ENCODE measurements at regions not wholly inside any gene's neighbourhood (a gene's known extent, or its start where the extent isn't known, plus 50 kb on each side); places are given as distances from the start of the nearest gene placed in this dataset.
A peak's percentile ranks its signal among the peaks of the same experiment; 100 is the strongest.

GRCh38 chr10:111277661-111278060 is 200.8 kb downstream of the ADRA2A start:
- BruUV-seq (replicated peaks), result no TSS peak
- Mint-ChIP-seq H3K9me3 (ENCODE audit: low read depth, unreplicated experiment) (no peaks in the 10 kb centered on the region), H3K4me1 (ENCODE audit: low read depth, unreplicated experiment) (no peaks in the 10 kb centered on the region), H3K27me3 (ENCODE audit: unreplicated experiment) (peaks cover 39% of the 10 kb centered on the region), H3K4me3 (ENCODE audit: low read depth, unreplicated experiment) (no peak overlapping the region), H3K27ac (ENCODE audit: unreplicated experiment) (no peak overlapping the region), H3K36me3 (ENCODE audit: insufficient read depth, unreplicated experiment) (no peaks in the 10 kb centered on the region)
- DNase-seq, result no peak
- CTCF ChIA-PET, result no interaction called here
- no peak for TF ChIP-seq CTCF (IDR thresholded peaks at IDR 0.05; ENCODE audit: unreplicated experiment)
- intact Hi-C loops (cut with micrococcal nuclease; ENCODE audit: unreplicated experiment), result no loop called here

GRCh38 chr10:111278266-111278665 is 201.4 kb downstream of the ADRA2A start:
- Mint-ChIP-seq H3K4me3 (ENCODE audit: low read depth, unreplicated experiment) (no peak overlapping the region), H3K9me3 (ENCODE audit: low read depth, unreplicated experiment) (no peaks in the 10 kb centered on the region), H3K27ac (ENCODE audit: unreplicated experiment) (no peak overlapping the region), H3K36me3 (ENCODE audit: insufficient read depth, unreplicated experiment) (no peaks in the 10 kb centered on the region), H3K4me1 (ENCODE audit: low read depth, unreplicated experiment) (no peaks in the 10 kb centered on the region), H3K27me3 (ENCODE audit: unreplicated experiment) (peaks cover 33% of the 10 kb centered on the region)
- intact Hi-C loops (cut with micrococcal nuclease; ENCODE audit: unreplicated experiment), result no loop called here
- BruUV-seq (replicated peaks), result no TSS peak
- no peak for DNase-seq
- TF ChIP-seq CTCF (IDR thresholded peaks at IDR 0.05; ENCODE audit: unreplicated experiment), result no peak
- CTCF ChIA-PET, result no interaction called here

GRCh38 chr10:111281516-111281915 is 204.7 kb downstream of the ADRA2A start:
- no TSS peak for BruUV-seq (replicated peaks)
- DNase-seq, result peak; percentile 19
- TF ChIP-seq CTCF (IDR thresholded peaks at IDR 0.05; ENCODE audit: unreplicated experiment), result no peak
- CTCF ChIA-PET, result interaction anchor here (1.0 kb wide), 1 partner anchor 205 kb away, joined by 3 read pairs; the partner anchor contains the start of gene ADRA2A
- H3K9me3 Mint-ChIP-seq (ENCODE audit: low read depth, unreplicated experiment), result no peaks in the 10 kb centered on the region
- H3K4me1 Mint-ChIP-seq (ENCODE audit: low read depth, unreplicated experiment), result no peaks in the 10 kb centered on the region
- no peak overlapping the region for H3K27ac Mint-ChIP-seq (ENCODE audit: unreplicated experiment)
- peaks cover 13% of the 10 kb centered on the region for H3K27me3 Mint-ChIP-seq (ENCODE audit: unreplicated experiment)
- intact Hi-C loops (cut with micrococcal nuclease; ENCODE audit: unreplicated experiment), result loop anchor here (1.0 kb wide), 1 partner anchor 79 kb away; no protein-coding TSS in a partner anchor
- no peak overlapping the region for H3K4me3 Mint-ChIP-seq (ENCODE audit: low read depth, unreplicated experiment)
- H3K36me3 Mint-ChIP-seq (ENCODE audit: insufficient read depth, unreplicated experiment), result no peaks in the 10 kb centered on the region

- Mint-ChIP-seq H3K27me3 (ENCODE audit: unreplicated experiment) (no peaks in the 10 kb centered on the region), H3K4me1 (ENCODE audit: low read depth, unreplicated experiment) (no peaks in the 10 kb centered on the region), H3K36me3 (ENCODE audit: insufficient read depth, unreplicated experiment) (no peaks in the 10 kb centered on the region), H3K9me3 (ENCODE audit: low read depth, unreplicated experiment) (no peaks in the 10 kb centered on the region), H3K4me3 (ENCODE audit: low read depth, unreplicated experiment) (no peak overlapping the region), H3K27ac (ENCODE audit: unreplicated experiment) (no peak overlapping the region)
- TF ChIP-seq CTCF (IDR thresholded peaks at IDR 0.05; ENCODE audit: unreplicated experiment), result no peak
- CTCF ChIA-PET, result no interaction called here
- BruUV-seq (replicated peaks), result no TSS peak
- intact Hi-C loops (cut with micrococcal nuclease; ENCODE audit: unreplicated experiment), result no loop called here
- DNase-seq, result no peak
These were observed 212.6 kb downstream of the ADRA2A start for GRCh38 chr10:111289461-111289860.
